Sciatic nerve (tissue), 2 donors: ENCODE measurements at regions not wholly inside any gene's neighbourhood (a gene's known extent, or its start where the extent isn't known, plus 50 kb on each side); places are given as distances from the start of the nearest gene placed in this dataset.

Source experiments
- ATAC-seq: fragments of 200-7000 bp; cut with Tn5 transposase; one replicate; pipeline ENCODE4 v1.9.1; 2020; ENCODE audit warnings: mild to moderate bottlenecking, moderate library complexity
- DNase-seq: peaks from one replicate; pipeline ENCODE4 v3.0.0-alpha.2; 2020; ENCODE audit warnings: low spot score
- intact Hi-C: fragments of 100-400 bp; cut with DNase I; formaldehyde crosslinking; loops from one replicate; pipeline ENCODE4 v1.14.2; 2022
- donor health status: DM: no; HTN: no; CAD: no.
- donor health status: DM: no; HTN: no; CAD: no.

DNA sequence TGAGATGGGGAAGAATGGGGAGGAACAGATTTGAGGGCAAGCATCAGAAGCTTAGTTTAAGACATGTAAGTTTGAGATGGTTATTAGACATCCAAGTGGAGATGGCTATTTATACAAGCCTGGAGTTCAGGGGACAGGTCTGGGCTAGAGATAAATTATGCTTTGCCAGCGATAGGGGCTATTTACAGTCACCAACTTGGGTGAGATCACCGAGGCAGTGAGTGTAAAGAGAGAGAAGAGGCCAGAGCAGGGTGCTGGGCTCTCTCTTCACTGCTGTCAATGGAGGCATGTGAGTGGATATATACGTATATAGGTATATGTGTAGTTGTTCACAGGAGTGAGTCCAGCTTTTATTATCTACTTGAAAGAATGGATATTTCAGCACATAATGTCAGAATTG, 81.0 kb downstream of the QPCT start:
- no peak for ATAC-seq
- intact Hi-C loops: no loop called here
- no peak for DNase-seq

DNA sequence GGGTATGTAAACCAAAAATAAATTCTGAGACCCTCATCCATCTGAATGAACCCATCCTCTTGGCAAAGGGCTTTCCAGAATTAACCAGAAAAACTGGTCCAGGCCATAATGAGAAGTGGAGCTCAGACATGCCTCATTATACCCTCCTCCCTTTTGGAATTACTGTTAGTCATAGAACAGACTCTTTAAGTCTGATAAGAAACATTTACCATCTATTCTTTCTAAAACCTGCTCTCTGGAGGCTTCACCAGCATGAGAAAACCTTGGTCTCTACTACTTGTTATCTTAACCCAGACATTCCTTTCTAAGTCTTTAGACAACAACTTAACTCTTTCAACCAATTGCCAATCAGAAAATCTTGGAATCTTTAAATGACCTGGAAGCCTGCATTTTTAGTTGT, 82.8 kb downstream of the QPCT start:
- ATAC-seq: no peak
- intact Hi-C loops: no loop called here
- no peak for DNase-seq

DNA sequence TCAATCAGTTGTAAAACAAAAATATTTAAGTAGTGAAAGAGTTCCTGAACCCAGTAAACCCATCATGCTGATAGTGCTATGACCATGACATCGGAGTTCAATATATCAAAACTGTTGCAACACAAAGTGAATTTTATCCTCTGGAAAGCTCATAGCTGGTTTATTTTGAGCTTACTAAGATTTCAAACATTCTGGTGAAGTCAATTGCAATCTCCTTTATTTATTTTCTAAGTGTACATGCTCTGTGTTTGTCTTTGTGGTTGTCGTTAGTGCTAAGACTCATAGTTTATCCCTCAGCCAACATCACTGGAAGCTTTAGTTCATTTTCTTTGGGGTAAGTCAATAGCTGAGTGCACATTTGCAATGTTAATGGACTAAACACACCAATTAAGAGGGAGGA, 91.9 kb downstream of the QPCT start:
- DNase-seq (no peak), ATAC-seq (no peak)
- intact Hi-C loops: no loop called here

DNA sequence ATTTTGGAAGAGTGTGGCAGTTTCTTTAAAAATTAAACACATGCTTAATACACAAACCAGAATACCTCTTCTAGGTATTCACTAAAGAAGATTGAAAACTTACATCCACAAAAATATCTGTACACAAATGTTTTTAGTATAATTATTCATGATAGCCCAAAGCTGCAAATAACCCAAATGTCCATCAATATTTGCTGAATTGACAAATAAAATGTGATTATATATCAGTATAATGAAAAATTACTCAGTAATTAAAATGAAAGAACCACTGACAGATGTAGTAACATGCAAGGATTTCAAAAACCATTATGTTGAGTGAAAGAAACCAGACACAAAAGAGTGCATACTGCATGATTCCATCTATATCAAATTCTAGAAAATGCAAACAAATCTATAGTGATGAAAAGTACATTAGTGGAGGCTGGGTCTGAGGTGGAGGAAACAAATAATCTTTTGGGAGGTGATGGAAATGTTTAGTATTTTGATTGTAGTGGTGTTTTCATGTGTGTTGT, 94.8 kb downstream of the QPCT start:
- no peak for ATAC-seq
- intact Hi-C loops: no loop called here
- DNase-seq: no peak

GRCh38 chr2:37441055-37441454, 96.6 kb downstream of the QPCT start:
- intact Hi-C loops: no loop called here

GRCh38 chr2:37443082-37443481, 98.7 kb downstream of the QPCT start:
- DNase-seq: no peak
- intact Hi-C loops: no loop called here
- ATAC-seq: no peak

More at GRCh38 chr2:37441055-37441454, 96.6 kb downstream of the QPCT start:
- ATAC-seq (no peak), DNase-seq (no peak)

- DNase-seq (no peak), ATAC-seq (no peak)
- intact Hi-C loops: no loop called here
Observed at GRCh38 chr2:37447446-37447845, 103.0 kb downstream of the QPCT start.

DNA sequence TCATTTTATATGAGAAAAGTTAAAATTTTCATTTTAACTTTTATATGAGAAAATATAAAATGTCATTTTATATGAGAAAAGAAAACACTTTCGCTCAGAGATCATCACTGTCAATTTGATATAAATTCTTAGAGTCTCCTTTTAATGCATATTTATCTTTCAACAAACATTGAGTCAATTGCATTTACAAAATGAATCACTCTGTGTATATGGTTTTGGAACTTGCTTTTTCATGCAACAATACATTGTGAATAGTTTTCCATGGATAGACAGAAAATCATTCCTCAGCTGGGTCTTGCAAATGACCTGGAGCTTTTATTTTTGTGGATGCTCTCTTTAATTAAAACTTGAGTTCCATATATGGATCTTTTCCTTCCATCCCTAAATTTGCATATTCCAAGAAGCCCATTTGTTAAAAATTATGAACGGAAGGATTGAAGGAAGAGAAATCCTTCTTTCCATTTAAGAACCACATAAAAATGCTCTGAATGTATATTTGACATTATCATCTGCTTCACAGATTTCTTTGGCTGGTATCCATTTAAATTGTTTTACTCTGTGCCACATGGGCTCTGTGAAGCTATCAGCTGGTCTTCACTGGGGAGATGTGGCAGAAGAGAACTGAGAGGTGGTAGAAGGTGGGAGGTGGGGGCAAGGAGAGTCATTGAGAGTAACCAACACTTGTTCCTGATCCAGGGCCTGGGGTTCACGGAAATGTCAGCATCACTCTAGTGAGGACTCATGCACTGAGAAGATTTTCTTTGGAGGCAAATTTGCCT, 104.1 kb downstream of the QPCT start:
- ATAC-seq: no peak
- intact Hi-C loops: no loop called here
- no peak for DNase-seq

DNA sequence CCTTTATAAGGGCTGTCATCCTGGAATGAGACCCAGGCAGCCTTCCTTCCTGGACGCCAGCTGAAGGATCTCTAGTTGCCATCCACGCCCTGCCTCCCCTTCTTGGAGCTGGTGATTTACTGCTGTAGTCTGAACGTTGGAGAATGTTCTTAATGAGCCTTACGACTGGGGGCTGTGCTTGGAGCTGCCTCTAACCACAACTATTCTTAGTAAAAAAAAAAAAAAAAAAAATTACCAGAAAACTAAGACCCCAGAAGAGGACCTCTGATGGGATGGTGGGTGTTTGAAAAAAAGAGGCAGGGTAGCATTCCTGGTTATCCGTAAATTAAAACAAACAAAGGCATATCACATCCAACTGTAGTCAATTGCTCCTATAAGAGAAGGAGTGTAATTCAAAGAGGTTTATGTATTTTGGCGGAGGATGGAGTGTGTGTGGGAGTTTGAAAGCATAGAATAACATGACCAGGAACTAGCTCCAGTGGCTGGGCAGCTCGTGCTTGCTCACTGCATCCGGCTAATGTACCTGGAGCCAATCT, 105.4 kb downstream of the QPCT start:
- DNase-seq (no peak), ATAC-seq (peak; percentile 45)
- intact Hi-C loops: no loop called here

DNA sequence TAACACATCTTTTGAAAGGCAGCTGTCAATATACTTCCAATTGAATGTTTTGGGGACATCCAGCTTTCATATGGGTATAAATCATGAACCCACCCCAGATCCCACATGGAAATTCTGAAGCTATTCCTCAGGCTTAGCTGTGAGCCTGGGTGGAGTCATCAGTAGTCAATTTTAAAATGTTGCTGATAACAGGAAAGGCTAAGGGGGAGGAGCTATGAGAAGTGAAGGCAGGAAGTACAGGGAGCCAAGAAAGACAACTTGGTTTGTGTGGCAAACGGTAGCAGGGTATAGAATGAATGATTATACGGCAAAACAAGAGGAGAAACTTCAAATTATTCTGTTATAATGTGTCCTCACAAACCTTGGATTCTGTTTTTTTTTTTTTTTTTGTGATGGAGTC, 108.6 kb downstream of the QPCT start:
- intact Hi-C loops: no loop called here
- ATAC-seq (no peak), DNase-seq (no peak)

- ATAC-seq (peak; percentile 84), DNase-seq (no peak)
- intact Hi-C loops: no loop called here
Observed at GRCh38 chr2:37454851-37455762, 110.7 kb downstream of the QPCT start.

GRCh38 chr2:37456479-37456878, 112.0 kb downstream of the QPCT start:
- intact Hi-C loops: no loop called here
- DNase-seq (no peak), ATAC-seq (no peak)

DNA sequence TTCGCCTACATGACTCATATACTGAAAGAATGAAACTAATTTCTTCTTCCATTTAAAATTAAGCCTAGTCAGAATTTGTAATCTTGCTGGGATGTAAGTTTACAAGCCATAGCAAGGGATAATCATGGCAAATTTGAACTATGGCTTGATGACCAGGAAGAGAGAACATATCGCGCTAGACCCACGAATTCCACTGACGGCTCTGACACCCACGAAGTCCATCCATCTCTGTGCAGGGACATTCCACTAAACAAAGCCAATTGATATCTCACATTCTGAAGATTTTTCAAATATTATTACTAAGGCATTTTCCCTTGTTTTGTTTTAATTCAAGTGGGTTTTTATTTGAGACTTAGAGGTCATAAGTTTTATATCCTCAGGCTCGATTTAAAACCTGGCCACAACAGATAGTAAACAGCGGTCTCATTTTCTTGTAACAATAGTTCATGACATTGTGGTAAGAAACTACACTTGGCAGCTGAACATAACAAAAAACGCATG, 113.0 kb downstream of the QPCT start:
- ATAC-seq (no peak), DNase-seq (no peak)
- intact Hi-C loops: no loop called here

DNA sequence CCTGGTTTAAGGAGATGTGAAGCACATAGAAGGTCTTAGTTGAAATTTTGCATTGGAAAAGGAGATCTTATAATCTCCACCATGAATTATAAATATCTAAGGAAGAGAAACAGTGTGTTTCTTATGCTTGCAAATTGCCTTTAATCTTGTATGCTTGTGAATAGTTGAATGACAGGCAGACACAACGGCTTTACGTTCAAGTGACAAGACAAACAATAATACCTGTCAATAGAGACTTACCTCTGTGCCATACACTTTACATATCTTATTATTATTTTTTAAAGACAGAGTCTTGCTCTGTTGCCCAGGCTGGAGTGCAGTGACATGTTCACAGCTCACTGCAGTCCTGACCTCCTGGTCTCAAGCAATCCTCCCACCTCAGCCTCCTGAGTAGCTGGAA, 113.7 kb downstream of the QPCT start:
- no peak for ATAC-seq
- DNase-seq: no peak

GRCh38 chr2:37459095-37459981, 114.9 kb downstream of the QPCT start:
- ATAC-seq: no peak
- no peak for DNase-seq
- intact Hi-C loops: no loop called here

More for the DNA sequence above, 113.7 kb downstream of the QPCT start:
- intact Hi-C loops: no loop called here

DNA sequence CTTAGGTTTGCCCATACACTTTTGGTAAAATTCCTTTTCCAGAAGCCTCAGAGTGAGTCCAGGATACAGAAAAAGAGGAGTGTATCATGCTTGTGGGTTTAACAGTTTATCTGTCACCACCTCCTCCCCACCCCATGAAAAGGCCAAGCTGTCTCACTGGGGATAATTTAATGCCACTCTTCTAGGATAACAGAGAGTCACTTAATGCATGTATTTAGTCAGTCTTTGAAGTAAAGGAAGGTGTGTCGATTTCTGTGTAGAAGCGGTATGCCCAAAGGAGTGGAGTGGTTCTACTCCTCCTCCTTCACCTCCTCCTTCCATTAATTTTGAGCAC, 116.4 kb downstream of the QPCT start:
- ATAC-seq: no peak
- intact Hi-C loops: no loop called here
- no peak for DNase-seq

GRCh38 chr2:37464067-37464466, 119.6 kb downstream of the QPCT start:
- intact Hi-C loops: no loop called here
- ATAC-seq (no peak), DNase-seq (no peak)

- DNase-seq (no peak), ATAC-seq (no peak)
- intact Hi-C loops: no loop called here
Observed at GRCh38 chr2:37466533-37467222, 122.2 kb downstream of the QPCT start.
